ENCODE measurements at regions not wholly inside any gene's neighbourhood (a gene's known extent, or its start where the extent isn't known, plus 50 kb on each side); places are given as distances from the start of the nearest gene placed in this dataset.

- no peak for TF ChIP-seq CTCF (IDR thresholded peaks at IDR 0.05)
- no peak for TF ChIP-seq POLR2A (IDR thresholded peaks at IDR 0.05)
Measured at GRCh38 chr5:98563885-98564653, 209.4 kb upstream of the RGMB start.

Measured in uterus (tissue), 2 donors.